ENCODE measurements at regions not wholly inside any gene's neighbourhood (a gene's known extent, or its start where the extent isn't known, plus 50 kb on each side); places are given as distances from the start of the nearest gene placed in this dataset.

DNA sequence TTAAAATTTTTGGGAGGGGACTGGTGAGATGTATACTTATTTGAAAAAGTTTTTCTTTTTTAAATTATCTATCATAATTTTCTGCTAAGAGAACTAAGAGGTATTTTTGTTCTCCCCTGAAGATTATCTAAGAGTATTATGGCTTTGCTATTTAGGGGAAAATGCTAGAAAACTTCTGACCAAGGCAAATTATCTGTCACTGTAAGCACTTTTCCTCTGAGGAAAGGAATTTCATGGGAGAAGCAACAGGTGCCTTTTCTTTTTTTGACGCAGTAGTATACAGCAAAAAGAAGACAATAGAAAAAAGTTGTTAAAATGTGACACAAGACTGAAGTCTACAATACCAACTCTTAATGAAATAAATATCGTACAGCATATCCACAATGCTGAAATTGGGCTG is 201.6 kb upstream of the NANOGP8 start:
- H4K91ac ChIP-seq (ENCODE audit: insufficient read depth, low read depth, low read length): no peak overlapping the region
- WGBS, 2 experiments (ENCODE audit: extremely low coverage in 2 of 2, insufficient read length in 1 of 2): no CpG with 5 or more reads among the region's 2 CpGs

More for the DNA sequence above, 201.6 kb upstream of the NANOGP8 start:
- ChIA-PET CTCF (interaction anchor here (0.9 to 8.6 kb wide), 3 partner anchors 157 to 234 kb away, joined by 3 to 70 read pairs (median 3); no protein-coding TSS in a partner anchor), POLR2A (ENCODE audit: unreplicated experiment) (interaction anchor here (0.6 kb wide), 1 partner anchor 384 kb away, joined by 3 read pairs; no protein-coding TSS in a partner anchor)
- Histone ChIP-seq H3K9ac (ENCODE audit: low read depth, low read length) (no peak overlapping the region), H3K79me1 (ENCODE audit: low read depth in 1 of 2, low read length in 2 of 2) (no peaks in the 10 kb centered on the region), H3K27ac (ENCODE audit: insufficient read depth, low read length) (no peak overlapping the region), H3K9me3 (ENCODE audit: control insufficient read depth, insufficient read depth, low read length) (no peaks in the 10 kb centered on the region), H2BK15ac (ENCODE audit: low read depth, low read length) (no peak overlapping the region), H3K4ac (ENCODE audit: low read depth, low read length) (no peak overlapping the region), H2AK9ac (replicated peaks; ENCODE audit: low read depth, low read length, poor library complexity) (no peak overlapping the region), H3K4me1 (ENCODE audit: control insufficient read depth, insufficient read depth, low read length) (no peaks in the 10 kb centered on the region; the same call in 1 of the 2 replicates), H3K36me3 (ENCODE audit: control insufficient read depth, insufficient read depth, low read length) (no peaks in the 10 kb centered on the region), H2AK5ac (ENCODE audit: low read depth, low read length) (no peak overlapping the region), H4K5ac (ENCODE audit: low read depth, low read length) (no peak overlapping the region), H3K18ac (ENCODE audit: low read depth, low read length) (no peak overlapping the region), H3K27me3 (ENCODE audit: control insufficient read depth, insufficient read depth, low read length) (no peaks in the 10 kb centered on the region), H2AFZ (replicated peaks; ENCODE audit: low read length, poor library complexity) (no peak overlapping the region), H3K9me1 (ENCODE audit: insufficient read depth, low read length) (no peaks in the 10 kb centered on the region), H3K23ac (ENCODE audit: low read depth, low read length) (no peak overlapping the region), H4K20me1 (ENCODE audit: insufficient read depth, low read length) (no peaks in the 10 kb centered on the region), H2BK5ac (ENCODE audit: low read depth, low read length, poor library complexity, severe bottlenecking) (no peak overlapping the region), H3K4me2 (ENCODE audit: low read depth, low read length) (no peak overlapping the region), H3K14ac (replicated peaks; ENCODE audit: low read depth, low read length) (no peak overlapping the region), H3K56ac (ENCODE audit: extremely low read depth, insufficient read depth, low read length) (no peak overlapping the region), H3K4me3 (ENCODE audit: insufficient read depth, low read depth, low read length) (no peak overlapping the region), H2BK20ac (ENCODE audit: low read depth, low read length) (no peak overlapping the region), H2BK120ac (ENCODE audit: low read depth, low read length) (no peak overlapping the region), H4K8ac (ENCODE audit: low read depth in 2 of 2, low read length in 2 of 2) (no peak overlapping the region)
- BruUV-seq (replicated peaks): no TSS peak
- ATAC-seq (ENCODE audit: low read depth): no peak
- intact Hi-C loops (cut with micrococcal nuclease) (loop anchor here (5.0 to 10.0 kb wide), 3 partner anchors 231 to 458 kb away; partner anchors contain the start of gene DPH6), dilution Hi-C loops (cut with HindIII; ENCODE audit: low sequenced_read_pairs, unreplicated experiment) (no loop called here), in situ Hi-C loops (cut with MboI; ENCODE audit: low sequenced_read_pairs) (loop anchor here (10.0 to 25.0 kb wide), 2 partner anchors 212 to 1851 kb away; no protein-coding TSS in a partner anchor)
- DNase-seq: no peak
- no peak for TF ChIP-seq POLR2A (IDR thresholded peaks at IDR 0.05; ENCODE audit: low read depth, low read length)
- TF ChIP-seq SMC3 (IDR thresholded peaks at IDR 0.05; ENCODE audit: low read depth, low read length): no peak
- no peak for TF ChIP-seq MXI1 (IDR thresholded peaks at IDR 0.05; ENCODE audit: borderline replicate concordance, low read depth, low read length)
- TF ChIP-seq BHLHE40 (IDR thresholded peaks at IDR 0.05; ENCODE audit: low read depth, low read length): no peak
- TF ChIP-seq FOS (IDR thresholded peaks at IDR 0.05; ENCODE audit: low read depth, low read length): no peak
- no peak for TF ChIP-seq RAD21 (IDR thresholded peaks at IDR 0.05; ENCODE audit: low read length)
- TF ChIP-seq CHD1 (IDR thresholded peaks at IDR 0.05; ENCODE audit: low read depth, low read length): no peak
- no peak for TF ChIP-seq NFE2L2 (IDR thresholded peaks at IDR 0.05; ENCODE audit: low read depth, low read length)
- no peak for TF ChIP-seq CEBPB (IDR thresholded peaks at IDR 0.05; ENCODE audit: low read depth, low read length)
- TF ChIP-seq, protein P1, sequence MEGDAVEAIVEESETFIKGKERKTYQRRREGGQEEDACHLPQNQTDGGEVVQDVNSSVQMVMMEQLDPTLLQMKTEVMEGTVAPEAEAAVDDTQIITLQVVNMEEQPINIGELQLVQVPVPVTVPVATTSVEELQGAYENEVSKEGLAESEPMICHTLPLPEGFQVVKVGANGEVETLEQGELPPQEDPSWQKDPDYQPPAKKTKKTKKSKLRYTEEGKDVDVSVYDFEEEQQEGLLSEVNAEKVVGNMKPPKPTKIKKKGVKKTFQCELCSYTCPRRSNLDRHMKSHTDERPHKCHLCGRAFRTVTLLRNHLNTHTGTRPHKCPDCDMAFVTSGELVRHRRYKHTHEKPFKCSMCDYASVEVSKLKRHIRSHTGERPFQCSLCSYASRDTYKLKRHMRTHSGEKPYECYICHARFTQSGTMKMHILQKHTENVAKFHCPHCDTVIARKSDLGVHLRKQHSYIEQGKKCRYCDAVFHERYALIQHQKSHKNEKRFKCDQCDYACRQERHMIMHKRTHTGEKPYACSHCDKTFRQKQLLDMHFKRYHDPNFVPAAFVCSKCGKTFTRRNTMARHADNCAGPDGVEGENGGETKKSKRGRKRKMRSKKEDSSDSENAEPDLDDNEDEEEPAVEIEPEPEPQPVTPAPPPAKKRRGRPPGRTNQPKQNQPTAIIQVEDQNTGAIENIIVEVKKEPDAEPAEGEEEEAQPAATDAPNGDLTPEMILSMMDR (conservative IDR thresholded peaks at IDR 0.05; ENCODE audit: low read depth, low read length): no peak
- no peak for TF ChIP-seq RCOR1 (IDR thresholded peaks at IDR 0.05; ENCODE audit: insufficient replicate concordance, low read length)
- TF ChIP-seq, protein P2, sequence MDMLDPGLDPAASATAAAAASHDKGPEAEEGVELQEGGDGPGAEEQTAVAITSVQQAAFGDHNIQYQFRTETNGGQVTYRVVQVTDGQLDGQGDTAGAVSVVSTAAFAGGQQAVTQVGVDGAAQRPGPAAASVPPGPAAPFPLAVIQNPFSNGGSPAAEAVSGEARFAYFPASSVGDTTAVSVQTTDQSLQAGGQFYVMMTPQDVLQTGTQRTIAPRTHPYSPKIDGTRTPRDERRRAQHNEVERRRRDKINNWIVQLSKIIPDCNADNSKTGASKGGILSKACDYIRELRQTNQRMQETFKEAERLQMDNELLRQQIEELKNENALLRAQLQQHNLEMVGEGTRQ (IDR thresholded peaks at IDR 0.05; ENCODE audit: low read depth, low read length): no peak
- TF ChIP-seq RFX5 (IDR thresholded peaks at IDR 0.05; ENCODE audit: low read depth, low read length): no peak
- TF ChIP-seq MAFK (IDR thresholded peaks at IDR 0.05; ENCODE audit: low read depth, low read length): no peak; the same call in 1 of the 2 replicates
- TF ChIP-seq MAZ (IDR thresholded peaks at IDR 0.05; ENCODE audit: borderline replicate concordance, low read depth, low read length): no peak
- TF ChIP-seq, protein P3, sequence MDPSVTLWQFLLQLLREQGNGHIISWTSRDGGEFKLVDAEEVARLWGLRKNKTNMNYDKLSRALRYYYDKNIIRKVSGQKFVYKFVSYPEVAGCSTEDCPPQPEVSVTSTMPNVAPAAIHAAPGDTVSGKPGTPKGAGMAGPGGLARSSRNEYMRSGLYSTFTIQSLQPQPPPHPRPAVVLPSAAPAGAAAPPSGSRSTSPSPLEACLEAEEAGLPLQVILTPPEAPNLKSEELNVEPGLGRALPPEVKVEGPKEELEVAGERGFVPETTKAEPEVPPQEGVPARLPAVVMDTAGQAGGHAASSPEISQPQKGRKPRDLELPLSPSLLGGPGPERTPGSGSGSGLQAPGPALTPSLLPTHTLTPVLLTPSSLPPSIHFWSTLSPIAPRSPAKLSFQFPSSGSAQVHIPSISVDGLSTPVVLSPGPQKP (IDR thresholded peaks at IDR 0.05; ENCODE audit: borderline replicate concordance, low read depth, low read length): no peak
